Activated effector memory CD4-positive, alpha-beta T cell treated with anti-CD3 and anti-CD28 coated beads, Interleukin-2, amount 50 U/mL, for 16 hours (primary cell): ENCODE measurements at regions not wholly inside any gene's neighbourhood (a gene's known extent, or its start where the extent isn't known, plus 50 kb on each side); places are given as distances from the start of the nearest gene placed in this dataset.

Experiments used
- DNase-seq: peaks from one replicate; pipeline ENCODE4 v3.0.0-alpha.2; 2020

GRCh38 chr9:134531220-134531970 lies 110.2 kb upstream of the COL5A1 start:
- peak; percentile 1 for DNase-seq

DNA sequence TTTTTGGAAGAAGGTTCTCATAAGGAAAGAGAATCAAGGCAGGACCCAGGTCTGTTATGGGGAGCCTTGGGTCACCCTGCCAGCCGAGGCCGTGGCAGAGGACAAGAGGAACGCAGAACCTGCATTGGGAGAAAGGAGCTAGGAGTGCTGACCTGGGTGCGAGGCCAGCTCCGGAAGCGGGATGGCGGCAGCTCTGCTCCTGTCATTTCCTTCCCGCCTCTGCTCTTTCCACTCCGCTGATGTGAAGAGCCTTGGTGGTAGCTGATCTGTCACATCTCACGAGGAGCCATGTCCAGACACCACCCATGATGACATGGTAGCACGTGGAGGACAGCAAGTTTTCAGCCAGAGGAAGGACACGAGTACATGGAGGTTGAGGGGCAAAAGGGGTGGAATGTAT lies 109.5 kb upstream of the COL5A1 start:
- peak; percentile 30 for DNase-seq

- peak; percentile 30 for DNase-seq
Measured at GRCh38 chr9:134532661-134533060, 108.9 kb upstream of the COL5A1 start.

GRCh38 chr9:134533850-134534588 lies 107.6 kb upstream of the COL5A1 start:
- no peak for DNase-seq

DNA sequence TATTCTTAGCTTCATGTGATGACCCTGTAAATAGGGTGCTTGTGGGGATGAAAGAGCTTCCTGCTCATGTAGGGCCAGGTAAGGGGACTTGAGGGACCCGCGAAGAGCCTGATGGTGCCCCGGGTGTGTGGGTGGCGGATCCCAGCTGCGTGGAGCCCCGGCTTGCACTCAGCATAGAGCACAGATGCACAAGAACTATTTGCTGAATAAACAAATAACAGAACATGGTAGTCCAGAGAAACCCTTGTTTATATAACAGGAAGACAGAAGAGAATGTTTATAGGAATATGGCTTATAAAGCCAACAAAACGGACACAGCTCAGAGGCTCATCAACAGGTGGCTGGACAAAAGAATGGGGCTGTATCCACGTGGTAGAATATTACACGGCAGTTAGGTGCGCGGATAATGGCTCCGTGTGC lies 106.9 kb upstream of the COL5A1 start:
- no peak for DNase-seq

GRCh38 chr9:134535171-134535570 lies 106.4 kb upstream of the COL5A1 start:
- DNase-seq = no peak

GRCh38 chr9:134536101-134536900 lies 105.3 kb upstream of the COL5A1 start:
- no peak for DNase-seq

DNA sequence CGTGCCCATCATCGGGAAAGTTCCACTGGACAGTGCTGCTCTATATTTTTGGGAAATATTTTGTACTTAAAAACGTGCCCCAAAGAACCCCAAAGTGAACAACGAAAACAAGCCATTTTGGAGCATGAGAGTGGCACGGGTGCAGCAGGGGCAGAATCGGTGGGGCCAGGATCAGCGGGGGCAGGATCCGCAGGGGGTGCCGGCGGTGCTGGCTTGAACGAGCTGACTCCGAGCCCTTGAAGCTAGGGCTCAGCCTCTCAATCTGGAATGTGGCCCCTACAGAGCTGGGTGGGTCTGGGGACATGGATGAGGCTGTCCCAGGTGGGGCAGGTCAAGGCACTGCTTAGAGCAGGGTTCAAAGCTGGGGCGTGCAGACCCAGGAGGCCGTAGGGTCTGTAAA lies 104.7 kb upstream of the COL5A1 start:
- no peak for DNase-seq

GRCh38 chr9:134537951-134538641 lies 103.5 kb upstream of the COL5A1 start:
- DNase-seq = no peak

DNA sequence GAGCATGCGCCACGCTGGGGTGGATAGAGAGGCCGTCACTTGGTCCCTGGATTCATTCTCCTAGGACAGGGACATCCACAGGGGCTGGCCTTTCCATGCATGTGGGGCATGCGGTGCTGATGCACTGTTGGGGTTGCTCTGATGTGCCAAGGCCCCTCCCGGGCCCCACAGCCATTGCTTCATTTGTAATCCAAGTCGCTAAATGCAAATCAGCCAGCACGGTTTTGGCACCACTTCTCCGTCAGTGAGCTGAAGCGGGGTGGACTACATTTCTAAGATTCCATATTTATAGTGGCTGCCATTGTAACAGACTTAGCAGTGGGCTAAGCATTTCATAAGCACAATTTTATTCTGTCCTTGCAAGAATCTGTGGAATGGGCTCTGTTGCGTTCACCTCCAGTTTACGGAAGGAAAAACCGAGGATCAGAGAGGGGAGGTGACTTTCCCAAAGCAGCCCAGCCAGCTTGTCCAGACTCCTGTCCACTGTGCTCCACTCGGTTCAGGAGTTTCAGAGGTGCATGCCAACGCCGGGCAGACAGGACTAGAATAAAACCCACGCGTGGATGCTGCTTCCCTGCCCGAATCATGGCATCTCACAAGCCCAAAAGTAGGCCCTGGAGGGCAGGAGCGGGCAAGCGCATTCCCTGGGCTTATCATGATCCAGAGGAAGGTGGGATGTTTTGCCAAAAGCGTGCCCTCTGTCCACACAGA lies 102.6 kb upstream of the COL5A1 start:
- DNase-seq = no peak

GRCh38 chr9:134539586-134540194 lies 101.9 kb upstream of the COL5A1 start:
- no peak for DNase-seq

DNA sequence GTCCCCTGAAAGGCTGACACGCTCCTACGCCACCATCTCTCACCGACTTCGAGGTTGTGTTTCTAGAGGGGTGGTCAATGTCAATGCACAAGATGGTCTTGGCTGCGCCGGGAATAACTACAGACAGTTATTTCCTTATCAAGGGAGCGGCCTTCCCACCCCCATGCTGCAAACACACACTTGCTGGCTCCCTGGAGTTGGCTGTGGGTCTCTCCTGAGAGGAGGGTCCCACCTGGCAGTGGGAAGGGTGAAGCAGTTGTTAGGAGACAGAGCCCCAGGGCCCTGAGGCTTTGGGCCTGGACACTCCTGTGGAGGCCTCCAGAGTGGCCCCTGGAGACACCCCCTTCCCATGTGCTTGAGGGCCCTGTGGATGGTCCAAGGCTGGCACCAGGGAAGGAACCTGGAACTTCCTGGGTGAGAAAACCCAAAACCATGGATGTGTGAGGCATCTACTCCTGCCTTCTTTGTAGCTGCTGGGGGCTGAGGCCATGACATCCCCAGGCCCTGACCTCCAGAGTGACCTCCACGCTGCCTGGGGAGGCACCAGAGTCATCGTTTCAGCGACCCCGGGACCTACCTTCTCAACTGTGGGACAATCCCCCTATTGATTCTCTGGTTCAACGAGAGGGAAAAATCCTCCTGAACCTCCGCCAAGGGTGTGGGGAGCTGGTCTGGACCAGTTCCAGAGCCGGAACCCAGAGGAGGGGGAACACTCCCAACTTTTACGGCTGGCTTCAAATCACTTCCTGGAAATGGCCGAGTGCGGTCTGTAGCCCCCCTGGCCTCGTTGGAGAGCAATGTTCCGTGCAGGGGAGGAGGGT lies 101.1 kb upstream of the COL5A1 start:
- no peak for DNase-seq

- DNase-seq = no peak
Measured at GRCh38 chr9:134541097-134541747, 100.4 kb upstream of the COL5A1 start.

DNA sequence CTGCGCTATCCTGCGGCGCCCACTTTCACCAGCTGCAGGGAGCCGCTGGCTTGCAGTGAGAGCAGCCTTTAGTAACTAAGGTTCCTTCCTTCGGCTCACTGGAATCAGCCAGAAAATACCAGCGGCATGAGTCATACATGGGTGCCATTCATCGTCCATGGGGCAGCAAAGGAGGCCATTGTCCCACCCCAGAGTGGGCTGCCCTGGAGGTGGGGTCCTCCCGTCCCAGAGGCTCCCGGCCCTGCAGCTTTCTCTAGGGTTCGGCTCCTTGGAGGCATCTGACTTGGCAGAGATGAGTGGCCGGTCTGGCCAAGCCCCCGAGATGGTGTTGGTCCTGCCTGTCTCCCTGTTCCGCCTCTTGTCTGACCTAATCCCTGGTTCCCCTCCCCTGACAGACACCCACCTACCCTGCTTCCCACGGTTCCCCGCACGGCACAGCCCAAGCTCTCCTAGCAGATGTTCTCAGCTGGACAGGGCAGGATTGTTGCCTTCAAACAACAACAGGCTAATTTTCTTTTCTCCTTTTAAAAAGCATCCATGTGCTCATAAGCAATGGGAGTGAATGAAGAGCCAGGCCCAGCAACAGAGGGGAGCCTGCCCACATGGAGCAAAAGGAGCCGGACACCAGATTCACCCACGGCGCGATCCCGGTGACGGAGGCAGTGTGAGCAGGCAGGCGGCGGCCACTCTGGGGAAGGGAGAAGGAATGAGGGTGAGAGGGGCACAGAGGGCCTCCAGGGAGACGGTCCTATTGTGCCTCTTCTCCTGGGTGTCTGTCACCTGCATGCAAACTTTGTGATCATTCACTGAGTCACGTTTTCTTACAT lies 97.0 kb upstream of the COL5A1 start:
- no peak for DNase-seq

GRCh38 chr9:134545215-134545542 lies 96.4 kb upstream of the COL5A1 start:
- no peak for DNase-seq

GRCh38 chr9:134545543-134546245 lies 95.9 kb upstream of the COL5A1 start:
- DNase-seq = no peak

GRCh38 chr9:134546246-134546731 lies 95.3 kb upstream of the COL5A1 start:
- no peak for DNase-seq

GRCh38 chr9:134546746-134547145 lies 94.9 kb upstream of the COL5A1 start:
- no peak for DNase-seq
